Right renal pelvis (tissue), 4 donors: ENCODE measurements at regions not wholly inside any gene's neighbourhood (a gene's known extent, or its start where the extent isn't known, plus 50 kb on each side); places are given as distances from the start of the nearest gene placed in this dataset.
"Not testable (repeated sequence)": the region's sequence is repeated elsewhere in the genome, so short reads cannot be mapped to it uniquely, and the experiment has no call there.

Source experiments
- DNase-seq, 4 donors: peaks; one replicate each; pipeline ENCODE4 v3.0.0-alpha.2; 2013; ENCODE audit warnings: low read depth in 4 of 4, low spot score in 3 of 4, missing footprints in 1 of 4

DNA sequence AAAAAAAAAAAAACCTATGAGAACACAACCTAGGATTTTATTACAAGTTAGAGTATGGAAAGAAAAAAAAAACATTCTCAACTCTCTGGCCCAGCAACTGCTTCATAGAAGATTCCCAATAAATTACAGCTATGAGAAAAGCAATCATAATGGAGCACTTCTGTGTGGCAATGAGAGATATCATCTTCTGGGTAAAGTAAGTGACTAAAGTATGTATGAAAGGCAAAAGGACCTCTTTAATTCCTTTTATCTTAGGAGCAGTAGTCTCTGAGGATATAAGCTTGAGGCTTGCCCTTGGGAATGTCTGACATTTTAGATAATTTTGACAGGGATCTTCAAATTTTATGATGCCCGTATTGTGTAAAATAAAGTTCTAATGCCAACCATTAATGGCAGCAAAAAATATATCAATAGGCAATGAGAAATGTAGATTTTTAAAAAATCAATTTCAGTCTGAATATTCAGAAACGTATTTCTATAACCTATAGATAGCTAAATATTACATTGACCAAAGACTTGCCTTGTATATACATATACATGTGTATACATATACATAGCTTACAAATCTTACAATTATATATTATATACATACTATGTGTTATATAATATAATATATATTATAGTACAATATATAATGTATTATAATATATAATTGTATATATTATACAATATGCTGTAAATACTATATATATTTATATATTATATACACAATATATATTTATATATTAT lies 823.9 kb upstream of the SLITRK1 start:
- DNase-seq, result no peak

GRCh38 chr13:84702174-84702573 lies 819.9 kb upstream of the SLITRK1 start:
- DNase-seq, result no peak

DNA sequence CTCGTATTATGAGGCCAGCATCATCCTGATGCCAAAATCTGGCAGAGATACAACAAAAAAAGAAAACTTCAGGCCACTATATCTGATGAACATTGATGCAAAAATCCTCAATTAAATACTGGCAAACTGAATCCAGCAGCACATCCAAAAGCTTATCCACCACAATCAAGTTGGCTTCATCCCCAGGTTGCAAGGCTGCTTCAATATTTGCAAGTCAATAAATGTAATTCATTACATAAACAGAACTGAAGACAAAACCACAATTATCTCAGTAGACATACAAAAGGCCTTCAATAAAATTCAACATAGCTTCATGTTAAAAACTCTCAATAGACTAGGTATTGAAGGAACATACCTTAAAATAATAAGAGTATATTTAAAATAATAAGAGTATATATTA lies 815.3 kb upstream of the SLITRK1 start:
- DNase-seq, result not testable (repeated sequence)

DNA sequence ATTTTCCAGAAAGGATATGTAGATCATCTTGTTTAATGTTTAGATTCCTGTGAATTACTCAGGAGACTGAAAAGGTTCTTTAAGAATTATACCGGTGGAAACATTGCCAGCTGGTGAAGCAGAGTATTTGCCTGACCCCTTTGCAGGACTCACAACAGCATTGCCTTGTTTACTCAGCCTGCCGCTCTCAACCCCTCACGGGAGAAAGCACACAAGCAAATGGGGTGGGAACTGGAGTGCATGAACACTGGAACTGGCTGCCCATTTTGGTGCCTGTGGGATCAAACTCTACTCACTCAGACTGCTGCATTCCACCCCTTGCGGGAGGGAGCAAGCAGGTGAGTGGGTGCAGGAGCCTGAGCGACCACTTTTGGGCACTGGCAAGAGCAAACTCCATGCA lies 804.7 kb upstream of the SLITRK1 start:
- no peak for DNase-seq

GRCh38 chr13:84686458-84686857 lies 804.2 kb upstream of the SLITRK1 start:
- DNase-seq, result no peak

- DNase-seq, result no peak
These were observed 802.5 kb upstream of the SLITRK1 start for GRCh38 chr13:84684804-84685203.

- no peak for DNase-seq
These were observed 801.9 kb upstream of the SLITRK1 start for GRCh38 chr13:84684048-84684662.

GRCh38 chr13:84683448-84683847 lies 801.2 kb upstream of the SLITRK1 start:
- DNase-seq, result no peak

- no peak for DNase-seq
These were observed 795.6 kb upstream of the SLITRK1 start for GRCh38 chr13:84677836-84678235.

DNA sequence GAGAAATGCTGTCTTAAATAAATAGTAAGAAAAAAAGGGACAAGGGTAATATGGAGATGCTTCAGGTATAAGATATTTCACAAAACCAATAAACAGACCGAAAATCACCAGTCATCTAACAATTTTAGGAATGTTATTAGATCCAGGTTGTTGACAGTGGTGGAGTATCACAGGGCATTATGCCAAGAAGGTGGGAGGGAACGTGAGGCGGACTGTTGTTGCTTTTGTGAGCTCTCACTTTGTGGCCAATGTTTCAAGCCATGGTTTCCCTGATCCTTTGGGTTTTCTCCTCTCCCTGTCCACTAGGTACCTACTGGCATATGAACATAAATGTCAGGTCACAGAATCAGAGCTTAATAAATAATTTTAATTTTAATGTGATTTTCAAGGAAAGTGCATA lies 790.3 kb upstream of the SLITRK1 start:
- DNase-seq, result no peak

- no peak for DNase-seq
These were observed 788.0 kb upstream of the SLITRK1 start for GRCh38 chr13:84670245-84670644.

GRCh38 chr13:84668637-84669036 lies 786.4 kb upstream of the SLITRK1 start:
- DNase-seq, result no peak

DNA sequence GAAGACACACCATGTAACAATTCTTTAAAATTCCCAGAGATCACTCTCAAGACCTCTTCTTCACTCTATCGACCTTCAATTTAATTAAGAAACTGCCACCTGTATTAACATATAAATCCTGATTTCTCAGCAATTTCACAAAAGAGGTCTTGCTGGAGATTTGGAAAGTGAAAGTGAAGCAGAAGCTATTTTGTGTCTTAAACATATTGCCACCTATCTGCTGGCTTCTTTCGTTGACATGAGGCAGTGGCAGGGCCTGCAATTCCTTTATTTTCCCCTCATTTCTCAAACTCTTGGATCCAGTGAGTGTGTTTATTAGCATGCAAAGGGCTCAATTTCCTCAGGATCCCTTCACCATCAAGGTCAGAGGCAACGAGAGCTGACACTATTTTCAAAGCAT lies 780.2 kb upstream of the SLITRK1 start:
- no peak for DNase-seq

- no peak for DNase-seq
These were observed 779.4 kb upstream of the SLITRK1 start for GRCh38 chr13:84661718-84662117.

- no peak for DNase-seq
These were observed 777.0 kb upstream of the SLITRK1 start for GRCh38 chr13:84659359-84659661.

DNA sequence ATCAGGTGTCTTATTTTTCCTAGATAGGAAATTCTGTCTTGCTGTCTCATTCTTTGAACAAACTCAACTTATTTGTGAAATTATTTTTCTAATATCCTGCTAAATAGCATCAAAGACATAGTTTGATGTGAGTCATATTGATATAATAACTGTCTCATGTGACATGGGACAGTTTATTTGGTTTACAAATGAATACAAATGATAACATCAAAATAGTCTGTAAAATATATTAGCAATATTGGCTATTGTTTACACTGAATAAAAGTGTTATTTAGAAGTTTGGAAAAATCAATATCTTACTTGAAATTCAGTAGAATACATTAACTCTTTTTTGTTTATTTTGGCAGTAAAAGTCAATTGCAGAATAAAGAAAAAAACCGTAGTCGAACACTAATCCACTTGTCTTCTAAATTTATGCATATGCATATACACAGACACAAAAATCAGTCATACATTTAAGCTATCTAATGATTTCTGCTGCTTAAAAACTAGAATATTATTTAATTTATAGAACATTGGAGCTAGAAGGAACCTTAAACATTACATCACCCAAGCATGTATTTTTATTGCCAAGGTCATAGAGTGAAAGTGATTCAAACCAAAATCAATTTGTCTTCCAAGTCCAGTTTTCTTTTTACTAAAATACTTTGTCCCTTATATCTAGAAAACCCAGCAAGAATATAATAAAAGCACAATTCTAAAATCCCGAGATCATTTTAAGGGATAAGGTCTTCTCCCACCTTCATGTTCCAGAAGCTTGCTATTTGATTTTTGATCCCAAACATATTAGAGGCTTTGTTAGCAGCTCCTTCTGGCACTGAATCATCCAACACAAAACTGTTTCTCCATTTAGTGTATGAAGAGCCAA lies 776.5 kb upstream of the SLITRK1 start:
- DNase-seq, result no peak

GRCh38 chr13:84655677-84656076 lies 773.4 kb upstream of the SLITRK1 start:
- DNase-seq, result no peak

DNA sequence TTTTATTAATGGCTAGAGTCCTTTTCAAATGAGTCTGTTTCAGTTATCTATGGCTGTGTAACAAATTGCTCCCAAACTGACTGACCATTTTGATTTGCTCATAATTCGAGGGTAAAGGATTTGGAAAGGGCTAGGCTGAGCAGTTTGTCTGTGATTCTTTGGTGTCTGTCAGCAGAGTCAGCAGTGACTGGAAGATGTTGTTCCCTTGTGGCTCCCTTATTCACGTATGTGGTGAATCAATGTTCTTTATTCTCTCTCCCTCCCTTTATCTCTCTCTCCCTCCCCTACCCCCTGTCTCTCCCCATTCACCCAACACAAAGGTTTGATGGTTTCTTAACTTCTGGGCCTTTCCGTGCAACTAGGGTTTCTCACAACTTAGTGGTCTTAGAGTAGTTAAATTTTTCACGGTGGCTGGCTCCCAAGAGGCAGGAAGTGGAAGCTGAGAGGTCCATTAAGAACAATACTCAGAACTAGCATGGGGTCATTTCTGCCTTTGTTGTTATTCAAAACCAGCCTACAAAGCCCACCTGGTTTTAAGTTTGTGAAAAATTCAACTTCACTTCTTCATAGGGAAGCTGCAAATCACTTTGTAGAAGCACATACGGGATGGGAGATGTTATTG lies 772.5 kb upstream of the SLITRK1 start:
- DNase-seq, result no peak

DNA sequence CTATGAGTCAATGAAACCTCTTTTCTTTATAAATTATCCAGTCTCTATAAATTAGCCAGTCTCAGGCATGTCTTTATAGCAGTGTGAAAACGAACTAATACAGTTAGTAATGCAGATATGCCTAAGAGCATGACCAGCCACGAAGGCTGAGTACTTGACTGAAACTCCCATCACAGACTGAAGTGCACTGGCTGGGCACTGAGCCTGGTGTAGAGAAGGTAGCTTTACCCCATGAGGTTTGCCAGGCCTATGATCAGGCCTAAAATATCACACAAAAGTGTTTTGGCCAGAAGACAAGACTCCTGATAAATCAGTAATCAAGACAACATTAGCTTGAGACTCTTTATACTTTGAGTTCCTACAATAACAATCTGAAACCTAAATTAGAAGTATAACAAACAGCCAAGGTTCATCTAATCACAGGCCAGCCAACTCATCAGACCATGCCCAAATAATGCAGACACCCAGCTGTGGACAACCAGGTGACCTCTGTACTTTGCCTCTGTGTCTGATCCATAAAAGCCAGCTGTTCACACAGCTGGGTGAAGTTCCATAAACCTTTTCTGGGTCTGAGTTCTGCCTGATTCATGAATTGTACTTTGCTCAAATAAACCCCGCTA lies 771.8 kb upstream of the SLITRK1 start:
- no peak for DNase-seq

DNA sequence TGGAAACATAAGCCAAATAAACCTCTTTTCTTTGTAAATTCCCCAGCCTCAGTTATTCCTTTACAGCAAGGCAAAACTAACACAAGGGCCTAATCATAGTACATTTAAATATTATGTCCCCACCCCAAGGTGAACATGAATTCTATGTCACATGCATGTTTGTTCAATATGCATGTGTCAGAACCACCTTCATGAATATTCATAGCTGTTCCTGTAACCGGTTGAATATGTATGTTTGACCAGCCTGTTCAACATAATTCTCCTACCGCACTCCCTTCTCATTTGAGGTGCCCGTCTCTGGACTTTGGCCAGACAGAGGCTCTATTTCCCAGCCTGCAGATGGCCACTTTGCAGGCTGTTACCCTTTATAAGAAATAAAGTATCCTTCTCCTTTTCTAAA lies 769.4 kb upstream of the SLITRK1 start:
- DNase-seq, result no peak

- DNase-seq, result no peak
These were observed 769.0 kb upstream of the SLITRK1 start for GRCh38 chr13:84651288-84651687.
